HS-27A (cell line): ENCODE measurements at regions not wholly inside any gene's neighbourhood (a gene's known extent, or its start where the extent isn't known, plus 50 kb on each side); places are given as distances from the start of the nearest gene placed in this dataset.
A peak's percentile ranks its signal among the peaks of the same experiment; 100 is the strongest.

Experiments
- DNase-seq: peaks from one replicate; pipeline ENCODE4 v3.0.0-alpha.2; 2012; ENCODE audit warnings: low read depth, missing footprints

DNA sequence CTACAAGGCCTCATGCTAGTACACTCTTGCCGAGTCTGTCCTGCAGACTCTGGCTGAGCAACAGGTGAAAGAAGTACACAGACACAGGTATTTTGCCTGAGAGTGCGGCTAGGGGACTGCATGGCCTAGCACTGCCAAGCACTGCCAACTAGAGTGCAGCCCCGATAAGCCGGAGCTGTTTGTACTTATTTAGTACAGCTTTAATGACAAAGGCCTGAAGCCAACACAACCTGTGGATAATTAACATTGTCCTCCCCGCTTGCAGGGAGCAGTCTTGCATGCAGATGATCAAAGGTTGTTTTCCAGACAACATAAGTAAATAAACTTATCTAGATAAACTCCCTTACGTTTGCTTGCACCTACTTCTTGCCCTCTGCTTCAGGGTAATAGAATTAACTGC, 63.7 kb upstream of the MMADHC start:
- DNase-seq = no peak

DNA sequence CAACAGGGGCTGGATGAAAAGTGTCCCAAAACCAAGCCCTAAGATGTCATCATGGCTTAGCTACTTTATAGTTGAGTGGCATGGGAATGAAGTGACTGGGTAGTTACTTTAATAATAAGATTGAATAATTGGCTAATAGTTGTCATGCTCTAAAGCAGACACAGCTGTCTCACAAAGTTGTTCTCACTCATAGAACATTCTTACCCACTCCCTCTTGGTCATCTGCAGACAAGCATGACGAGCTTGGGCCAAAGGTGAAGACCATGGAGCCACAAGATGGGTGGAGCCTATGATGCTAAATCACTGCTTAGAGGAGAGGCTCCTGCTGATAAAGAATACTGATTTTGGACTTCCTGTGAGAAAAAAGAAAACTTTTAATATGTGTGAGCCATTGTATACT, 62.4 kb upstream of the MMADHC start:
- no peak for DNase-seq

DNA sequence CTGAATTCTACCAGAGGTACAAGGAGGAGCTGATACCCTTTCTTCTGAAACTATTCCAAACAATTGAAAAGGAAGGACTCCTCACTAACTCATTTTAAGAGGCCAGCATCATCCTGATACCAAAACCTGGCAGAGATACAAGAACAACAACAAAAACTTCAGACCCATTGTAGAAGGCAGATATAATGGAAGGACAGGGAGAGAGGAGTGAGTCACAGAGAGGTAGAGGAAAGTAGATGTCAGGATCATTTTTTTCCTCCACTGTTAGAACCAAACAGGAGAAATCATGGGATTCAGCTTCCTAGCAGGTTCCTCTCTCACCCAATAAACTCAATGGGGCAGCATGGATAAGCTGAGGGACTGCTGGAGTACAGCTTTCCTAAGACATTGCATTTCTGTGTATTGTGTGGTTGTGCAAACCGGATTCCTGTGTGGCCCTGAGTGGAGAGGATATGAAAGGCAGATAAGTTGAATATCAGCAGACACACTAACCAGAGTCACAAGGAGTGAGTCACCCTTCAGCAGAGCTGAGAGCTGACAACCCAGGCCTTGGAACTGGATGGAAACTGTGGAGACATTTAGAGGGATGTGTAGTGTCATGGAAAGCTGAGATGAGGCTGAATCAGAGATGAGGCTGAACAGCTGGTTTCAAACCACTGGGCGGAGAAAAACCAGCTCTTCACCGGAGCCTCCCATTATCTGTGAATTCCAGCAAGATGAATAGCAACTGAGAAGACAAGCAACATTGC, 60.9 kb upstream of the MMADHC start:
- peak; percentile 89 for DNase-seq

DNA sequence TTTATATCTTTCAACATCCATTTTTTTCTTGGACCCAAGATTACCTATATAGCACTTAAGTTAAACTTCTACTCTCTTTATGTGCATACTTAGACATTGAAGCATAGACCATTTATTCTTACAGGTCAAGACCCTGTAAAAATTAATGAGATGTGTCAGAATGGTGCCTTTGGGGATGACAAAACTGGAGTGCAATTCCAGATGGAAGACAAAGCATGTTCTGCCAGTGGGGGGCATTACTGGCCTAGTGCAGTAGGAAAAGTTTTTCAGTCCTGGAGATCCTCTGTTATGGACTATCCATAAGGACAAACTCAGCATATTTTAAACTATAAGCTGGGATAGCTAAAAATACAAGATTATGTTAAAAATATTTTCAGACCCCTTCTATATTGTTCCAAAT, 57.8 kb upstream of the MMADHC start:
- no peak for DNase-seq
